ENCODE measurements at regions not wholly inside any gene's neighbourhood (a gene's known extent, or its start where the extent isn't known, plus 50 kb on each side); places are given as distances from the start of the nearest gene placed in this dataset.

DNA sequence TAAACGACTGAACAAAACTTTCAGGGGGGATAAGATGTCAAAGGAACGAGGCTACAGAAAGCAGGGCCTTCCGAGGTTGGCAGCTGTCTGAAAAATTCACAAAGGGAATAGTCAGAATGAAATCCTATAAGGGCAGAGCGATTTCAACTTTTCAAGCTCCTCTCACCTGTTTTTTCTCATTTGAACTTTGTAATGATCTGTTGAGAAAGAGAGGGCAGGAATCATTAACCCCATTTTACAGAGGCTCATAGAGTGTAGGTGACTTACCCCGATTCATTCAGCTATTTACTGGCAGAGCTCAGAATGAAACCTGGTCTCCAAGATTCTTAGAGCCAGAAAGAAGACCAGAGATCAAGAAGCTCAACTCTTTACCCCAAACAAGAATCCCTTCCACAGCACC, 266.1 kb upstream of the ARID1B start:
- no peak for DNase-seq

DNA sequence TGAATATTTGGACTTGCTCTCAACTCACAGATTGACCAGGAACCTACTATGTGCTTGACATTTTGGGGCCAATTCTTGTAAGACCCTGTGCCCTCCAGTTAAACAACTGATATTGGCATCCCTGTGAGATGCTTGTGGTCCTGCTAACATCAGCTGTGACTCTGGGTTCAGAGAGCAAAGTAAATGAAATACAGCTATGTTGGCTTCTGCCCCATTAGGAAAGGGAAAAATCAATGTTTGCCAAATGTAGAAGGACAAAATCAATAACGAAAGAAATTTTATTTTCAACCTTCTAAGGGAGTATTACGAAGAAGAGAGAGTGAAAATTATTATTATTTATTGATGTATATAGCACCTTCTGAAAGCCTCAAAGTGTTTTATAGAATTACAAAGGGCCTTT, 266.9 kb upstream of the ARID1B start:
- DNase-seq, result no peak

DNA sequence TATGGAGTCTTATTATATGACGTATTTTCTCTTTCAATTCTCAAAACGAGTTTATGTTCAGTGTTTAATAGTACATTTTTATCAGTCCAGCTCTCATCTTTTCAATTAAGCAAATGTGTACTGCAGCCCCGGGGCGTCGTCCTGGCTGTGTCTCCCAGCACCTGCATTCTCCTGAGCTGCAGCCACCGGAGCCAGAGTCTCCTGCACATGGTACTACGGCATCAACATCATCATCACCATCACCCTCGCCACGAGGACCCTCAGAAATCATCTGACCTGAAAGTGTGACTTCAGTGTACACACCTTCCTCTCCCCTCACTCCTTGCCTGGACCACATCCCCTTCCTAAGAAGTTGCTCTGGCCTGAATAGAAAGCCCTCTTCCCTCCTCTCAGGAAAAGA, 267.7 kb upstream of the ARID1B start:
- DNase-seq, result no peak

DNA sequence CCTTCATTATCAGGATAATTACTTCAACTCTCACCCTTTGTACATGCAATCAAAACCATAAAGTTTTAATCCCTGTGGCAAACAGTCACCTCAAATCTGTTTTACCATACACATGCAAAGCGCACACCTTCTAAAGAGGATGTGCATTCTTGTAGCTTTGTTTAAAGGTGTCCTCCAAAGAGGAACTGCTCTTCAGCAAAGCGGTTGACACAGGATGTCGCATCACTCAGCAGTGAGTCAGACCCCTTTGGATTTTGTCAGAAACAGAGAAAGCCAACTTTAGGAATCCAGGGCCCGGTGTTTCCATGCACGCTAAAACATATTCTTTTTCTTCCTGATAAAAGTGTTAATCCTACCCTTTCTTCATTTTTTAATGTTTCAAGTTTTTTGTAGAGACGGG, 268.3 kb upstream of the ARID1B start:
- DNase-seq, result no peak

DNA sequence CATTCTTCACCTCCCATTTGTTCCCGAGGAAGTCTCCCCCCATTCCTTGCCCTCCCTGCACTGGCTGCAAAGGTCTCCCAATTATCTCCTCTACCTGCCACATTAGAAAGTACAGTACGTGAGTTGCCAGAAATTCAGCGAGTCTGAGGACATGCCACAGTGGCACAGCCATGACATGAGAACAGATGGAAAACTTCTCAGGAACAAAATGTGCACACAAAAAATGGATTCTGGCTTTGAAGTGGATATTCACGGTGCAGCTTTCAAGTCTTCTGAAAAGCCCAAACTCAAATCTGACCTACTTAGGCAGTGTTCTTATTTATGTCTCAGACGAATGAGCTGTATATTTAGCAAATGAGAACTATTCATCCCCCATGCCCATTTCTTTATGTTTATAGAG, 269.1 kb upstream of the ARID1B start:
- DNase-seq, result no peak

DNA sequence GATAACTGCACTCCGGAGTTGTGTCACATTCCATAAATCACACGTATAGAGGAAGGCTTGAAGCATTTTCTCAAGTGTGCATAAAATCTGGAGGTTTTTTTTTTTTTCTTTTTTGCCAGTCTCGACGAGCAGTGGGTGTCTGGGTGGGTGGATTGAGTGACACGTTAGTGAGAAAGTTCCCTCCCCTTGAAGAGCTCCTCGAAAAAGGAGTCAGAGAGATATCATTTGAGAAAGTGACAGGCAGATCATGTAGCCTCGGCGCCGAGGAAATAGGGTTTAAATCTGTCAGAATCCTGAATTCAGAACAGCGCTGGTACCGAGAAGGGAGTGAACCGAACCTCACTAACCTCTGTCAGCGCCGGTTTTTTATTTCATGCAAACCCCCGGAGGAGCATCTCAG, 269.5 kb upstream of the ARID1B start:
- no peak for DNase-seq

DNA sequence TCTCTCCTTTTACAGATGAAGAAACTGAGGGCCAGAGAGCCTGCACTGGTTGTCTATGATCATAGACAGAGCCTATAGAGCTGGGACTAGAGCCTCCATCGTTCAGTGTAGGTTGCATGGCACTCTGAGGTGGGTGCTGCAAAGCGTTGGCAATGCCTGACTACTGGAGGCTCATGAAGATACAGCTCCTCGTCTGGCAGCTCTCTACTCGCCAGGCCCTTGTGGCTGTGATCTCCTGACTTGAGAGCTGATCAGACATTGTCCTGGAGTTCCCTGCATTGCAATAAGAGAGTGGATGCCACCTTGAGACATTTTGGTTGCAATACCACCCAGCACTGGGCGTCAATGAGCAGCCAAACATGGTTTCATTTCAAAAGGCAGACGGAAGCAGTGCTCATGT, 270.1 kb upstream of the ARID1B start:
- no peak for DNase-seq

DNA sequence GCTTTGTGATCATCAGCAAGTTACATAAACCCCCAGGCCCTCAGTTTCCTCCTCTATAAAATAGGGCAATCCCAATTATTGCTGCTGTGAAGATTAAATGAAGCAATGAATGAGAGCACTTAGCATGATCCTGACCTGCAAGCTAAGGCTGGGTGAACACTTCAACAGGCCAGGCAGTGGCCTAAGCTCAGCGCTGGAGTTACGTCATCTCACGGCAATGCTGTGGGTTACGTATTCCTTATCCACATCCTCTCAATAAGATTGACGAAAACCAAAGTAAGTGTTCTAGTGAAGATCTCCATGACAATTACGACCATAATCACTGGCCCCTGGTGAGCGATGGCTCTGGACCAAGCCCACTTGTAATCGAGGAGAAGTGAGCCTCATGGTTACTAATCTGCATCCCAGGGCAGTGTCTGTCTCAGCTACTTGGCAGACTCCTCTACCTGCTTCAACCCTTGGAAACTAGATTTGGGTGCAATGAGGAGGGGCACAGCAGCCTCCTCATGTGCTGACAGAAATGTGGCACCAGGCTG, 274.1 kb upstream of the ARID1B start:
- DNase-seq, result no peak

DNA sequence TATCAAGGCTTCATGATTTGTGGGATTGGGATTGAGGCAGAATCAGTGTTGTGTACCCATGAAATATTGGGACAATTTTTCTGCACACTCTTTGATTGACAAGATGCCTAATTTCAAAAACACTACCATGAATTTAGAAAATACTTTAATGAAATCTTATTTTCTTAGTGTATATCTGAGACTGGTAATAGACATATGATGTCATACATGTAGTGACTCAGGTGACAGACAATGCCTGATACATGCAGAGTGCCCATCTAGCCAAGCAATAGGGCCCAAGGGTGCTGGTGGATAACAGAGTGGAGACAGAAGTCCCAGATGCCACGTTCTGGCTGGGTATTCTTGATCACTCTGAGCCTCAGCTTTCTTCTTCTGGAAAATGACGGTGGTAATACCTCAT, 279.6 kb upstream of the ARID1B start:
- DNase-seq, result no peak

DNA sequence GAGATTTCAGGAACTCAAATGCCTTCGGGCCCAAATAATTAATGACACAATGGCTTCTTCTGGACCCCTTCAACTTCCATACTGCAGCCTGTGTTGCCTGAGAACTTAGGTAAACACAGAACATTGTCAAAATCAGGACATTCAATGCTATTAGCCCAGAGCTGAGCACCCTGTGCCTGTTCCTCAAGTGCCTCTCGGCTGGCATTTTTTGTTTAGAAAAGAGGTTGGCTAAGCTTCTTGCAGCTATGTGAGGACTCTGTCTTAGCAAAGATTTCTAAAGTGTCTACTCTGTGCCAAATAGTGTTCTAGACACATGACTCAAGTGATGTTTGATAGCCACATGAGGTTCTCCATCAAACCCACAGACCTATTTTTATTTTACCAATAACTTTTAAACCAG, 289.3 kb upstream of the ARID1B start:
- no peak for DNase-seq

DNA sequence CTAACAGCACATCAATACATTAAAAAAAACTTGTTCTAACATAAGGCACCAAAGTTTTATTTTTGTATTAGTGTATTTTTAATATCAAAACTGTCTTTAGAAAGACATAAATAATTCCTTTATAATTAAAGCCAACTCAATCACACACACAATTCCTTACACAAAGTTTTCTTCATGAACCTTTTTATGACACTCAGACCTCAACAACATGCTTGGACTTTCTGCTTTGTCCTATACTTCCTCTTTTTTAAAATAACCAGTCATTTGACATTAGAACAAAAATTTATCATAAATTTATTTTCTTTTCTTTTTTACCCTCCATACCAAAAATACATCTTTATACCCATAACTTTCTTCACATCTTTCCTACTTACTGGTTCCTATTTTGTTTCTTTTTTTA, 292.0 kb upstream of the ARID1B start:
- no peak for DNase-seq

DNA sequence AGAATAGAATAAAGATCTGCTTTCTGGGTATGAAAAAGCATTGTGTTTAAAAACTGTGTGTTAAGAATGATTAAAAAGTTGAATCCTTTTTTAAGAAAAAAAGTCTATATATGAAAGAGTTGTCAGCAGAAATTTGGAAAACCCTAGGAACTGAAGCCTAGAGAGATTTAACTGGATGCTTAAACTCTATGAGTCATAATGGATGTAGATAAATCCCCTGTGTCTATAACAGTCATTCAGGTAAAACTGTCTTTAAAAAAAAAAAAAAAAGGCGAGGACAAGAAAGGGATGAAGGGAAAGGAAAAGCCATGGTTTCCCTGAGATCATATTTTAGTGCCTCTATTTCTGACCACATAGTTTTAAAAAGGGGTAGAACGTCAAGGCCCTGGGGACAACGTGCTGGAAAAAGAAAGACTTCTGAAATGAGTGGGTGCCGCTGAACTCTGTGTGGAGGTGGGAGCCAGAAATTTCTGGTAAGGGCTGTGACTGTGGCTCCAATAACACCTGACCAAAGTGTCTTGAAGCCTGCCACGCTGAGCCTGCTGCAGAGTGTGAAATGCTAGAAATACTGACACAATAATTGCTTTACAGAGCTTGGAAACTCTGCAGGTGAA, 302.6 kb upstream of the ARID1B start:
- no peak for DNase-seq

DNA sequence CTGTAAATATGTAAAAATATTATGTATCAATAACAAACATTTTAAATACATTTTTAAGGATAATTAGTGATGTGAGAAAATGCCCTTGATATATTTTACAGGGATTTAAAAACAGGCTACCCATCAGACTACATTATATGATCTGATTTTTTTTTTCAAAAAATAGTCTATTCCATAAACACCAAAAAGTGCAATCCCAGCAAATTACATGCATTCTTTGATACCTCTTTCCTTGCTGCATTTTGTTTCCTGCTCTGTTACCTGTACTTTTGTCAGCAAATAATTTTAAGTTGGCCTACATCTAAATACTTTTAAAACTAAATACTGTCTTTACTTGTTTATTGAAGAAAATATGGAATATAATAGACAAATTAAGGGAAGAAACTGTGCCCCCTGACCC, 306.2 kb upstream of the ARID1B start:
- no peak for DNase-seq

DNA sequence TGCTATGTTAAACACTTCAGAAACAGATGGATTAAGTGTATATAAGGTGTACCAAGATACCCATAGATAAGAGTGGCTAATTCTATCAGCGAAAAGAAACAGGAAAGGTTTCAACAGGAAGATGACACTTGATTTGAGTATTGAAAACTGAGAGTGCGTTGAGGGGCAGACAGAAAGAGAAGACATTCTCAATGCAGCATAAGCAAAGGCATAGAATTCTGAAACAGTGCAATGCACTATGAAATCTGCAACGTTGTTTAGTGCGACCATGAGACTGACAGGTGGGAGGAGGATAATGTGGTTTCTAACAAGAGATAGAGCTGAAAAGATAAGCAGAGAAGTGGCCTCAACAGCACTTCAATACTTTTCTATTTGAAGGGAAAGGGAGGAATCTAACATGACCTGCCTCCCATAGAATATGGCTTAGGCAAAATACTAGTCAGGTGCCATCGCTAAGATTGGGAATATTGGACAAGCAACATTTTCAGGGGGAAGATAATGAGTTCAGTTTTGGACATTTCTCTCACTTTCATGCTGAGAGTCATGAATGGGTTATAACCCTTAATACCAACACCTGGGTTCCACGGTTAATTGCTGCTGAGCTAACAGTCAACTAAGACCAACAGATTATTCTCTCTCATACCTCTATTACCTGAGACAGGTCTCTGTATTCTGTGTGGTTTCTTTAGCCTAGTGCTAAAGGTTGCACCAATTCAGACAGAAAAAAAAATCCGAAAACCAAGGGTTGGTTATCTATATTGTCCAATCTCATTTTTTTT, 312.9 kb upstream of the ARID1B start:
- no peak for DNase-seq

DNA sequence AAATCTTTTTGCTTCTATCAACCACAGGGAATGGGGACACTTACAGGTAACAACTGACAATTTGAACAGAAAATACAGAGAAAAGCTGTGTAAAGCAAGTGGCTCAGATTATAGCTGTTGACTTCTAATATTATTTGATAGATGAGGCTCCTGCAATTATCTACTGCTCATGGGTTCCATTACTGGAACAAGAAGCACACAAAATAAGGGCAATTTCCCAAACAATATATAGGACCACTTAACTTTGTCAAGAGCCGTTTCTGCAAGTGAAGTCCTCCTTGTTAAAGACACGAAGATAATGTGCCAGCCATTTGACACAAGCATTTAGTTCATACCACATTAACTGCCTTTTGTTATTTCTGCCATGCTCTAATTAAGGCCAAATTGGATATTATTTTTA, 315.5 kb upstream of the ARID1B start:
- no peak for DNase-seq

DNA sequence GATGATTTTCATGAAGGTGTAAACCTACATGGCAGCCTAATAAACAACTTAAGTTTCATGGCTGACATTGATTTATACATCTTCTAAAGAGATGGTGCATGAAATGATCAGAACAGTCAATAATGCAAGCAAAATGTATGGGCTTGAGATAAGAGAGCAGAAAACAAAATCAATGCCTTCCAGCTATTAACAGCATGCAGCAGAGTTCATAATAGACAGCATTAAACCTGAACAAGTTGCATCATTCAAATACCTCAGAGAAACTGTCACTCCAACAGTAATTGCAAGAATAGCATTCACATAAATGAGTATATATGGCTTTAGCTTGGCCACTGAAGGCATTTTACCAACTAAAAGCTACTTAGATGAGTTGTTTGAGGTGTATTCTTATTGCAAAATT, 319.6 kb upstream of the ARID1B start:
- no peak for DNase-seq

DNA sequence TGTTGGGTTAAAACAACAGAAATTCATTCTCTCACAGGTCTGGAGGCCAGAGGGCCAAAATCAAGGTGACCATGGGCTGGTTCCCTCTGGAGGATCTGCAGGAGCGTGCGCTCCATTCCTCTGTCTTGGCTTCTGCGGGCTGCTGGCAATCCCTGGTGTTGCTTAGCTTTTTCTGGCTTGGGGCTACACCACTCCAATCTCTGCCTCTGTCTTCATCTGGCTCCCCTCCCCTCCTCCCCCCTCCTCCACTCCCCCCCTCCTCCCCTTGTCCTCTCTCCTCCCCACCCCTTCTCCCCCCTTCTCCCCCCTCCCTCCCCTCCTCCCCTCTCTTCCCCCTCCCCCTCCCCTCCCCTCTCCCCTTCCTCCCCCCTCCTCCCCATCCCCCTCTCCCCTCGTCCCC, 321.3 kb upstream of the ARID1B start:
- DNase-seq, result no peak

DNA sequence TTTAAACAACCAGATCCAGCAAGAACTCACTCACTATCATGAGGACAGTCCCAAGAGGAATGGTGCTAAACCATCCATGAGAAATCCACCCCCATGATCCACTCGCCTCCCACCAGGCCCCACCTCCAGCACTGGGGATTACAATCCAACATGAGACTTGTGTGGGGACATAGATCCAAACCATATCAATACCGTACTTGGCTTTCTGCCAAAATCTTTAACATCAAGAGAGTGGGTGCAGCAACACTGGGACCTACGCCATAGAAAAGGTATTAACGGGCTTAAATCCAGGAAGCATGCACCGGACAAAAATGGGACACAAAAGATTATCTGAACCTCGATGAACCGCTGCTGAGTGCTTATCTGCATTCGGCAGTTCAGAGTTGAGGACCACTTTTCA, 322.3 kb upstream of the ARID1B start:
- no peak for DNase-seq

DNA sequence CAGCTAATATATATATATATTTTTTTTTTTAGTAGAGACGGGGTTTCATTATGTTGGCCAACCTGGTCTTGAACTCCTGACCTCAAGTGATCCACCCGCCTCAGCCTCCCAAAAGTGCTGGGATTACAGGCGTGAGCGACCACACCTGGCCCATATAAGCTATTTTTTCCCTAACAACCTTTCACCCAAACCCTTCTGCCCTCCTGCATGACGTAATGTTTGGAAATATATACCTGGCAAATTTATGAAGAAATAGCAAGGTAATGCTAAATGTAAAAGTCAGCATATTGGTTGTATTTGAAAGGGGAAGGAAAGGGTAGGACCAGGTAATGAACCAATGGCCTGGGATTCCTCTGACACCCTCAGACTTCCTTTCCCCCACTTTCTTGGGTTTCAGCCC, 325.5 kb upstream of the ARID1B start:
- DNase-seq, result no peak

DNA sequence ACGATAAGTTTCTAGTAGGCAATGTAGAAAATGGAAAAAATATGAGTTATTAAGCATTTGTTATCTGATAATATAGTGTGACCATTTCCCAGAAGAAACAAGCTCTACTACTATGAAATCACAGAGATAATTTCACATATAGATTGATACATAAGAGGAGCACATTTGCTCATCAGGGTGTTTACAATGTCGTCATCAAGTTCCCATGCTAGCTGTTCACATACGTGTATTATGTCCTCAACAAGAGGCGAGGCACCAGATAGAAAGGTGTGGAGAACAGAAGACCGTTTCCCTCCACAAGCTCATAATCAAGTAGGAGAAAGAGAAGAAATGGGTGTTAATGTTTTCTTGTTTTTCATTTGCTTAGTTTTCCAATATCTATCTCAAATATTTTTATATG, 326.1 kb upstream of the ARID1B start:
- no peak for DNase-seq

DNA sequence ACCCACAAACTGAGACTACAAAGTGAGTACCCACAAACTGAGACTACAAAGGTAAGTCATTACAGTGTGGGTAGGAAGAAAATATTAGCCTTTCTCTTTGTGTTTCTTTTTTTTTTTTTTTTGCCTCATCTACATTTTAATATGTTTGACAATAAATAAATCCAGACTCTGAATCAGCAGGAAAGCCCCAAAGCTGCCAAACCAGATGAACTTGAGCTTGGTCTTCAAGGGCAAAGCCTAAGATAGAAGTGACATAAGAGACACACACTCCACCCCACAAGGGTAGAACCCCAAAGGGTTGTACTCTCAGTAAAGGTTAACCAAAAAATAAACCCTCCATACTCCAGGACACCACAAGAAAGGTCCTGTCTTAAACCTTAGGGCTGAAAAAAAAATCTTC, 326.8 kb upstream of the ARID1B start:
- DNase-seq, result no peak

DNA sequence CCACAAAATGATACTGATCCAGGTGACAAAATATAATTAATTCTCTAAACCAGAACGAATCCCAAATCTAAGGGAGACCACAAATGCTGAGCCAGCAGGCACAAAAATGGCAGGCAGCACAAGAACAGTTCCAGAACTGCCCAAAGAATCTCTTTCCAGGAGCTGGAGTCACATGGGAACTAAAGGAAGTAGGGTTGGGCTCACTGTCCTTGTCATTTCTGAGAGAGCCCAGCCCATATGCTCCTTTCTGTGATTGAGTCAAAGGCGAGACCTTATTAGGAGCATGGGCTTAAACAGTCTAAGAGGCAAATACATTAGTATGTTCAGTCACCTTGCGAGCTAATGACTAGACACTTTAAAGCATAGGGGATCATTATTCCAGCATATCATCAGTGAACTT, 327.6 kb upstream of the ARID1B start:
- no peak for DNase-seq

DNA sequence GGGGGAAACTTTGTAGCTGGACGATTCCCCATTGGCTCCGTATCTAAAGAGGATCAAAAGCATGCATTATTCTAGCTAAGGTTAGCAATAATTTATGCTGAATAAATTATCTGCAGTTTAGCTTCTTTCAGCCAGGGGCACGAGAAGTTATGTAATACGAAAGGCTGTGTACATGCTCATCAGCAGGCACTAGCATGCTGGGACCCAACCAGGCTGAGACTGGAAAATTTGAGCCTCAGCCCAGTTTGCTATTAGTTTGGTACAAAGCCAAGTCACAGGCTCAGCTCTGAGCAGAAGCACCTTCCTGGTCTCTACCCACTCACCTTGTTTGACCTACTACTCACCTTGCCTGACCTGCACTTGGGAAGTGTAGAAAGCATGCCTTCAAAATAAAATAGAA, 328.1 kb upstream of the ARID1B start:
- DNase-seq, result no peak

DNA sequence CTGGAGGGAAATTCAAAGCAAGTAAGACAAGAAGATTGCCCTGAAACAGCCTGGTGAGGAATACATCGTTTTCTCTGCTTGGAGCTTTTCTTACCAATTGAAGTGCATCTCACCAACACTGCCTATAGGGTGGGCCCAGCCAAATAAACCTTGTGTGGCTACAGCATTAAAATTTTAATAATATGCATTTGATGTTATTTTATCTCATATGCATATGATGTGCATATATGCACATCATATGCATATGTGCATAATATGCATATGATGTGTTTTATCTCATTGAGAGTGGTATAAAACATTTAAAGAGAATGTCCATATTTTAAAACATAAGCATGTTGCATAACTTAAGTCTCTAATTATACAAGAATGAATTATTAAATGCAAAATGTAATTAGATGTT, 328.6 kb upstream of the ARID1B start:
- no peak for DNase-seq

Data from skin of body (tissue), 1 donor.